Hepatocyte (in vitro differentiated cells): ENCODE measurements at regions not wholly inside any gene's neighbourhood (a gene's known extent, or its start where the extent isn't known, plus 50 kb on each side); places are given as distances from the start of the nearest gene placed in this dataset.

ENCODE experiments used
- CTCF ChIP-seq: fragments of 200-600 bp; sonication (generic); IDR thresholded peaks from 2 replicates; pipeline ENCODE4 v1.5.1; 2016; ENCODE audit warnings: antibody characterized with exemption, mild to moderate bottlenecking; ENCODE audit not compliant: poor library complexity
- EZH2 ChIP-seq: fragments of 200-600 bp; sonication (generic); IDR thresholded peaks from 2 replicates; pipeline ENCODE4 v1.6.1; 2016; ENCODE audit warnings: antibody characterized with exemption, mild to moderate bottlenecking, borderline replicate concordance

DNA sequence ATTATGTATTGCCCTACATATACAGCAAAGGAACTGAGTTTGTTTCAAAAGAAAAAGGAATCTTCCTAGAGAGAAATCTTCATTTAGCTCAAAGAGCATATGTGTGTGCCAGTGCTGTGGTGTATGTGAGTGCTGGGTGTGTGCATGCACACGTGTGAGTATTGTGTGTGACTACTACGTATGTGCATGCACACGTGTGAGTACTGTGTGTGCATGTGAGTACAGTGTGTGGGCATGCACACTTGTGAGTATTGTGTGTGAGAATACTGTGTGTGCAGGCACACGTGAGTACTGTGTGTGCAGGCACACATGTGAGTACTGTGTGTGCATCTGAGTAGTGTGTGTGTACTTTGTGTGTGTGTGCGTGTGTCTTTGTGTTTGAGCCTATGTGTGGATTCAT, 651.0 kb upstream of the B3GAT1 start:
- TF ChIP-seq CTCF (no peak), EZH2 (no peak)
